DMS53 (cell line): ENCODE measurements at regions not wholly inside any gene's neighbourhood (a gene's known extent, or its start where the extent isn't known, plus 50 kb on each side); places are given as distances from the start of the nearest gene placed in this dataset.
"Not testable (repeated sequence)": the region's sequence is repeated elsewhere in the genome, so short reads cannot be mapped to it uniquely, and the experiment has no call there.

ENCODE experiments used
- DNase-seq: peaks from one replicate; lab custom pipeline; 2025; lab: John Stamatoyannopoulos, UW

DNA sequence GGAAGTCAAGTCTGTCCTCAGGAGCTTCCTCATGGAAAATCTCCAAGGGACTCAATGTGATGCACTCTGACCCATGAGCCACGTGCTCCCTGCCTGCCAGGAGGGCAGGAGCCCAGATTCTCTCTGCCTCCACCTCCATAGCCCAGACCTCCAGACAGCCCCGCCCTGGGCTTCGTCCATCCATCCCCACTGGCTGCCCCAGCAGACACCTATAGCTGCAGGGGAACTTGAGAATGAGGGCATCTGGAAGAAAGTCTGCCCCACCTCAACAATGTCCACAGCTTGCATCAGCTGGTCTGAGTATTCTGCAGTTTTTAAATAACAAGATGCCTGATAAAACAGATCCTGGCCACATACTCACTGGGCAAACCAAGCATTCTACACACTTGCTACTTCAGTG lies 418.8 kb upstream of the SMIM21 start:
- DNase-seq, result no peak

DNA sequence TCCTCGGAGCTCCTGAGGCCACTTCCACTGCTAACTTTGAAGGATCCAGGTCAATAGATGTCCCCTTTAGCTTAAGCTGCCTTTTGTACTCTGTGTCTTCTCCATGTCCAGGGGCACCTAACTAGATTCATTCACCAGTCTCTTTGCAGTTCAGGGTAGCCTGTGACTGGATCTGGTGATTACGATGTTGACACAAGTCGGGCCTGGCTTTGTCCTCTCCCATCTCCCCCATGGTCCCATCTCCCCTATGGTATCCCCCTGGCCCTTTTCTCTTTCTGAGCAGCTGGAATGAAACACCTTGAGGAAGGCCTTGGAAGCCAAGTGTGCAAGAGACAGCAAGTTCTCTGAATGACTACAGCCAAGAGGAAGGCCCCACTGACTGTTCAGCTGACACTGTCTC lies 417.9 kb upstream of the SMIM21 start:
- no peak for DNase-seq

DNA sequence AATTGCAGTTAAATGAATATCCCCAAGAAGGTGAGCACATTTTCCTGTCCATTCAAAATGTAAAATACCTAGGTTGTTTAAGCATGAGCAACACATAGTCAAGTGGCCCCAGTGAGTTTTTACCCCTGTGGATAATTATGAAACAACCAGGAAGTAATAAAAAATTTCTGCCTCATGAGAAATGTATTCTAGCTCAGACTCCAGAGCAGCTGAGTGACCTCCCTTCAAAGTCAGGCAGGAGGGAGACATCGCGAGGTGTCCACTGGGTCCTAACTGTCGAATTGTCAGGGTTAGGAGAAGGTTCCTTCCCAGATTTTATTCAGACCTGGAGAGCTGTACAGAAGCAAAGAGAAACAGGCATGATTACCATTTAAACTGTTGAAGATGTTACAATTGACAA lies 416.6 kb upstream of the SMIM21 start:
- no peak for DNase-seq

DNA sequence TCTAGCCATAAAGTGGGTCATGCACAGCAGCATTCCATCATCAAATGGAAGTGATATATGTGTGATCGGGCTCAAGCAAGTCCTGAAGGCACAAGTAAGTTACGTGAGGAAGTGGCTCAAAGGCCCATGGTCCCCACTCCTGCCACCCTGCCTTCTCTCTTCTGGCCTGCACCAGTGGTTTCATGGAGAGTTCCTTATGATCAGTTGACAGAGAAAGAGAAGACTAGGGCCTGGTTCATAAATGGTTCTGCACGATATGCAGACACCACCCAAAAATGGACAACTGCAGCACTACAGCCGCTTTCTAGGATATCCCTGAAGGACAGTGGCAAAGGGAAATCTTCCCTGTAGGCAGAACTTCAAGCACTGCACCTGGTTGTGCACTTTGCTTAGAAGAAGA lies 412.6 kb upstream of the SMIM21 start:
- no peak for DNase-seq

DNA sequence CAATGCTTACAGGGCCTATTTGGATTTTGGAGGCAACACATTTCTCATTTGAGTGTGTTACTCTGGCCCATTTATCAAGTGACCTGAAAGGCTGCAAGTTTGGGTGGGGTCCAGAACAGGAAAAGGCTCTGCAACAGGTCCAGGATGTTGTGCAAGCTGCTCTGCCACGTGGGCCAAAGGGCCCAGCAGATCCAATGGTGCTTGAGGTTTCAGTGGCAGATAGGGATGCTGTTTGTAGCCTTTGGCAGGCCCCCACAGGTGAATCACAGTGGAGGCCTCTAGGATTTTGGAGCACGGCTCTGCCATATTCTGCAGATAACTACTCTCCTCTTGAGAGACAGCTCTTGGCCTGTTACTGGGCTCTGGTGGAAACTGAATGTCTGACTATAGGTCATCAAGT lies 412.2 kb upstream of the SMIM21 start:
- DNase-seq, result not testable (repeated sequence)

DNA sequence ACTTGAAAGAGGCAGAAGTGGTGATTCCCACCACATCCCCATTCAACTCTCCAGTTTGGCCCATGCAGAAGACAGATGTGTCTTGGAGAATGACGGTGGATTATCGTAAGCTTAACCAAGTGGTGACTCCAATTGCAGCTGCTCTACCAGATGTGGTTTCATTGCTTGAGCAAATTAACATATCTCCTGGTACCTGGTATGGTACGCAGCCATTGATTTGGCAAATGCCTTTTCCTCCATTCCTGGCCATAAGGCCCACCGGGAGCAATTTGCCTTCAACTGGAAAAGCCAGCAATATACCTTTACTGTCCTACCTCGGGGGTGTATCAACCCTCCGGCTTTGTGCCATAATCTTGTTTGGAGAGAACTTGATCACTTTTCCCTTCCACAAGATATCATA lies 411.5 kb upstream of the SMIM21 start:
- DNase-seq, result no peak

DNA sequence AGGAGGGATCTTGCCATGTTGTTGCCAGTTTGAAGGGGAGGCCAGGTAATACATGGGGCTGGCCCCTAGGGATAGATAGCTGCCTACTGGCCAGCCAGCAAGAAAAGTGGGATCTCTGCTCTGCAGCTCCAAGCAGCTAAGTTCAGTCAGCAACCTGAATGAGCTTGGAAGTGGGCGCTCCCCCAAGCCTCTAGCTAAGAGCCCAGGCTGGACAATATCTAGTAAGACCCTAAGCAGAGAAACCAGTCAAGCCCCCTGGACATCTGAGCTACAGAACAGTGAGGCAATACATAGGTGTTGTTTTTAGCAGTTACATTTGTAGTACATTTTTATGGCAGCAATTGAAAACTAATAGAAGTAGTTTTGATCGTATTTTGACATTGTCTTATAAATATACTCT lies 409.8 kb upstream of the SMIM21 start:
- no peak for DNase-seq

DNA sequence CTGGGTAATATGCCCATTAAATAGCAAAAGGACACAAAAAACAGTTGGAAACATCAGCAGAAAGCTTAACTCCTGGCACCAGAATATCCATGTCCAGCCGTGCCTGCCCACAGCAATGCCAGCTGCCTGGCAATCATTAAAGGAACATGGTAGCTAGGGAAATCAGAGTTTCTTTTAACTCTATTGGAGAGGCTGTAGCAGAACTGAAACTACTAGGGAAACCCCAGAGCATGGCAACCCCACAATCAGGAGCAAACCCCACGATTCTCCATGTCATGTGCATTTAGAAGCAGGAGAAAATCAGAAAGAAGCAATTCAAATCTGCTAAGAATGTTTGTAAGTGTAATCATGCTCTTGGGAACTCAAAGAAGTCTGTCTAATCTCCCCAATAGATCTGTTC lies 409.0 kb upstream of the SMIM21 start:
- DNase-seq, result no peak

DNA sequence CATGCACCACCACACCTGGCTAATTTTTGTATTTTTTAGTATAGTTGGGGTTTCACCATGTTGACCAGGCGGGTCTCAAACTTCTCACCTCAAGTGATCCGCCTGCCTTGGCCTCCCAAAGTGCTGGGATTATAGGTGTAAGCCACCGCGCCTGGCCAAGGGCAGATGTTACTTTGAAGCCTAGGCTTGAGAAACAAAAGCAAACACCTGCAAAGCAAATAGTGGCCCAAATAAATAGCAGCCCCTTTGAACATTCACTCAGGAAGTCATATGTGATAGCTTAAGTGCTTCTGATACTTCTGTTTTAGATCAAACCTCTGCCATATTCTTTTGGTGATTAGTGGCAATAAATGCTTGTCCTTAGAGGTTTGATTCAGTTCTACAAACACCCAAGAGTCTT lies 404.5 kb upstream of the SMIM21 start:
- no peak for DNase-seq

DNA sequence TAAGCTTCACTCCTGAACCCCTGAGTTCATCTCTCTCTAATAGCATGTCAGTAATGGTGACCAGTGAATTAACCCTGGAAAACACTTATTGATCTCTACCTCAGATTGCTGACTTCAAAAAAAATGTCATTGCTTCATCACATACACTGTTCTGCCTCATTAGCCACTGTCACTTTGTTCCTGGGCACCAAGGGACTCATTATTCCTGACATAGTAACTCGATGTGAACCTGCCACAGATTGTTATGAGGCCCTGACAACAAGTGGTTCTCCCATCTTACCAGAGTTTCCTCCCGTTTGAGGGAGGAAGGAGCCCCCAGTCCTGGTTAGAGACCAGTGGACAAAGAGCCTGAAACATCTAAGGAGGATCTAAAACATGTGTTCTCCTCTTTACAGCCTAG lies 403.3 kb upstream of the SMIM21 start:
- DNase-seq, result no peak

DNA sequence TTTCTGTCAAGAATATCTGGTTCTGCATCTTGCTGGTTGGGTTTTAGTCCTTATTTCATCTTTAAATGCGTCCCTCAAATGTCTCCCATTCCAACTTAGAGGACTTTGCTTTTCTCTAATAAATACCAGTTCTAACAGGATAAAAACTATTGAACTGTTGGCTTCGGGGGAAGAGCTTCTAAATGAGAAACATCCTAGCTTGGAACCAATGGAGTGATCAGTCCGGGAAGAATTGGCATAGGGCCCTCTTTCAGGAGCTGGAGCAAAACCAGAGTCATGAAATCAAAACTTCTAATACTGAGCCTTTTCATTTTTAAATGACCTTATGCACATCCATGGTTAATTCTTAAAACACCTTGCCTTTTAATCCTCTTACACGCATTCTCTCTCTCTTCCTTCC lies 401.6 kb upstream of the SMIM21 start:
- no peak for DNase-seq

DNA sequence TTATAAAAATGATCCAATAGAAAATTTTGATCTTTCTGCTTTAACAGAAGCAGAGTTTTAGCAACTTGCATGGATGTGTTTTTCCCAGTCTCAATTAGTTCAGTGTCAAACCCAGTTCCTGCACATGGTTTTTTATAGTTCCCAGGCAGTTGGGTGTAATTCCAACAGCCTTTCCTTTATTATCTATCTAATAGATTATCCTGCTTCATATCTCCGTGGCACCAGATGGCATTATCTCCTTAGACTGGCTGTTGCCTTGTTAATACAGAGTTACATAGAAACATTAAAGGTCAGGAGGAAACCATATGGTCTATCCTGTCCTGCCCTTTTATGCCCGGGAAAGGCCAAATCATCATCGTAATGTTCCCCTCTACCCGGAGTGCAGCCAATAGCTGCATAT lies 400.9 kb upstream of the SMIM21 start:
- DNase-seq, result no peak

DNA sequence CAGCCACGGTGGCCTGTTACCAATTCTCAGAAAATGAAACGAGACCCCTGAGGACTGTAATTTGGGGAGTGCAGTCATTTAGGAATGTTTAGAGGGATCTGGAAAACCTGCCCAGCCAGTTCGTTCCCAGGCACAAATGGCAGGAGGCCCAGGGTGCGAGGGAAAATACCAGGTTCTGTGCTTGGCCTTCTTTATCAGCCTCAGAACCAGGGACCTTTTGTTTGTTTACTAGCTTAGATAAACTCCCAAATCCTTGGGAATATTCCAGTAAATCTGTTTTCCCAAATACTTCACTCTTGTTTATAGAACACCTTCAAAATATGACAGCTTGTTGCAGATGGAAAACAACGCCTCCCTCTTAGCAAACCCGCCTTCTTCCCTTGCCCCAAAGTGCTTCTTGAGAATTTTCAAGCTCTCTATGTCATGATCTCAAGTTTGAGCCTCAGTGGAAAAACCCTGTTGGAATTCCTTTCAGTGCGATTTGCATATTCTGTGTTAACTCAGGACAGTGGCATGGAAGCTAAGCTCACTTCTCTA lies 400.3 kb upstream of the SMIM21 start:
- DNase-seq, result no peak

DNA sequence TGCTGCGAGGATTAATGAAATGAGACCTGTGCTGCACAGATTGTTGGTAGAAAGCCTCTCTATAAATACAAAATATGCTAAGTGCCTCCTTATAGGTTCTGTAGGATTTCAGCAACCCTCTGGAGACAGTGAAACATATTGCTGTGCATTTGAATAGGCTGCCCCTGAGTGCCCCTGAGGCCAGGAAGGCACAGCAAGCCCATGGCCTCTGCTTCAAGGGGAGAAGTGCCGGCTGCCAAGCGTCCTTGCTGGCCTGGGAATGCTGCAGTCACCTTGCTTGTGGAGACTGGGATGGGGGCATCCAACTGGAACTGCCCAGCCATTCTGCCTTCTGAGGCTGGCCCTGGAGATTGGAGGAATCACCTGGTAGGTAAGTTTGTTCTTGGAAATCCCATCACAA lies 397.2 kb upstream of the SMIM21 start:
- DNase-seq, result no peak

DNA sequence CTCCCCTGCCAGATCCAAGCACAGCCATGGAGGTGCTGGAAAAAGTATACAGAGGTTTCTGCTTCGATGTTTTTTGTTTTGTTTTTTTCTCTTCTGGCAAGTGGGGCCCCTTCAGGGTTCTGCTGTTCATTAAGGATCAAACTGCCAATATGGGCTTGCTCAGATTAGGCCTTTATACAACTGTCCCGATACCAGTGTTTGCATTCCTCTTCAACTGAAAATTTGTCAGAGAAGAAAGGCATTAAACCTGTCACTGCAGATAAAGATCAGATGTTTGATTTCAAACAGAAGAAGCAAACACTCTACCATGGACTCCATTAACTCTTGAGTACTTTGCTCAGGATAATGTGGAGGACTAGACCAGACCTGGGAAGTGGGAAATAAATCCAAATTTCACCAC lies 396.0 kb upstream of the SMIM21 start:
- no peak for DNase-seq

DNA sequence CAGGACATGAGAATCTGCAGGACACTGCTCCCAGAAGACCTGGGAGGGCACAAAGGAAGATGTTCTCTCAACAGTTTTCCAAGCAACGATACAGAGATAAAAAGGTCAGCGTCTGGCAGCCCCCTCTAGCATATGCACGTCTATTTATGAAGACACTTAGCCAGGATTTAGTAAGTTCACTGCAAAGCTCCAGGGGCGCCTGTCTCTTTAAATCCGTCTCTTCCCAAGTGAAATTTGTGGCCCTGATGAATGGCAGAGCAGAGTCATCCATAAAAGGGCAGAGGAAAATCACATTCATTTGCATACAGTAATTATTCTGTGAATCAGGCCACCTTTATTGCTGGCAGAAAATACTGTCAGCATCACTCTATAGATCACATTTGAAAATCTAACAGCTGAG lies 390.9 kb upstream of the SMIM21 start:
- DNase-seq, result no peak

DNA sequence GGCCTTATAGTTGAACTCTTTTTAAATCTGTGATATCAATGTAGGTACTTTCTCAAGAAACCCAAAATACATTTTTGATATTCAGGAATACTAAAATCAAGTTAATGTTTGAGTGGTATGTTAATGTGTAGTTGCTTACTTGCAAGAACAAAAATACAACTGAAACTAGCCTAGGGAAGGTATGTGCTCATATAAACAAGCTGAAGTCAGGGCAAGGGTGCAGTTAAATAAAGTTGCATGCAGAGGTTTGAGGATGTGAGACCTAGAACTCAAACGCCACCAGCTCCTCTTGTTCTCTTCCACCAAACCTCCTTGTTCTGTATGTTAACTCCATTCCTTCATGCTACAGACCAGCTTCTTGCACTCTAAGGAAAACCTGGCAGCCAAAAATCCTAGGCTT lies 388.3 kb upstream of the SMIM21 start:
- DNase-seq, result no peak

DNA sequence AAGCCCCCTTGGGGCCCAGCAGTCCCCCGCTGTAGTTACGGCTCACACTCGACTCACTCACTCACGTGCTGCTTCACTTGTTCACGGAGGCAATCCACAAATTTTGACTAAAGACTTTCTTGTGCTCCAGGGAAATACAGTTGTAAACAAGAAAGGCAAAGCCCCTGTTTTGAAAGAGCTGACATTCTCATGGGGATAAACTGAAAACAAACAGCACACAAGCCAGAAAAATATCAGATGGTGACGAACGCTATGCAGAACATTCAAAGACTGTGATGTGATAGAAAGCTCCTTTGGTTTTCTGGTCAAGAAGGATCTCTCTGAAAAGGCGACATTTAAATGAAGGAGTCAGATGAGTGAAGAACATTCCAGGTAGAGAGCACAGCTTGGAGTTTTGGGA lies 385.3 kb upstream of the SMIM21 start:
- no peak for DNase-seq

DNA sequence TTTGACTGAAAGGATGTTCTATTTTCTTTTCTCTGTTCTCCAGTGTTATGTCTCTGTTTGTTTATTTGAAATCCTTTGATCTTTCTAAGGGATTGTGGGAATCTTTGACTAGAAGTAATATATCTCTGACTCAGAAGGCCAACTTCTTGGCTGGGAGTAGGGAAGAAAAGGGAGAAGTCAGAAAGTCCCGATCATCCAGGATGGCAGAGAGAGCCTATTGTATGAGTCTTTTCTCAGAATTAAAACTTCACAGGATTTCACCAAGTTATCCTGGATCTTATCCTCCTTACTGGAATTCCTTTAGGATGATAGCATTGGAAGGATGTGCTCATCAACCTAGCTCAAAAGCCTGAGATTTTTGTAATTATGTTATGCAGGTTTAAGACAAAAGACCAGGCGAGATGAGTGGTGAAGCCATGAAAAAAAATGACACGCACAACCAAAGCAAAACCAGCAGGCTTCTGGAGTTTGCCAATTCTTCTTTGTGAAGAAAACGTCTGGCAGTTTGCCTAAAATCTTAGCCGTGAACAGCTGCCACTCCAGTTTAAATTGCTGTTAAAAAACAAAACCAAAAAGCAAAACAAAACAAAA lies 383.6 kb upstream of the SMIM21 start:
- no peak for DNase-seq

DNA sequence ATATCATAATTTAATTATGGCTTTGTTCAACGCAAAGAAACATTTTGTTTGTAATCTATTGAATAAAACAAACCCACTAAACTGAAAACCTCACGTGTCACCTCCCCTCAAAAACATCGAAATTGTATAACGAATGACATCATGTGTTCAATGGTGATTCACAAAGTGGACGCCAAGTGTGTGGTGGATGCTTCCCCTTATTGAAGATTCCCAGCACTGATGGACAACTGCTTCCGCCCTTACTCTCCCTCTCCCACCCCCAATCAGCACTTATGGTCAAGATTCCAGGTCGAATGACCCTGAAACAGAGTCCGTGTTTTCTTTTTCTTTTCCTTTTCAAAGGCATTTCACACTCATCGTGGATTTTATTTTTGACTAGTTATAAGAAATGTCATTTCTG lies 383.0 kb upstream of the SMIM21 start:
- no peak for DNase-seq

DNA sequence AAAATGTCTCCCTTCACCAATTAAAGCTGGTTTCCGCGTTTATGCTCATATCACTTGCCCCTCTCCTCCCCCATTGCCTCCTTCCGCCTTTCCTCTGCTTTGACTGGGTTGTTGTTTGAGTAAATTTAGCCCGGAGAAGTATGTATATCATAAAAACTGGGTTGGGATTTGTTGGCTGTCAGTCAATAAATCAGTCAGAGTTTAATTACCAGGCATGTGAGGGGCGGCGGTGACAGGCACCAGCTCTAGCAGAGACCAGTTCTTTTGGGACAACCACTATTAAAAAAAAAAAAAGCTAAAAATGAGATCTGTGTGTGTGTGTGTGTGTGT lies 382.4 kb upstream of the SMIM21 start:
- DNase-seq, result no peak

DNA sequence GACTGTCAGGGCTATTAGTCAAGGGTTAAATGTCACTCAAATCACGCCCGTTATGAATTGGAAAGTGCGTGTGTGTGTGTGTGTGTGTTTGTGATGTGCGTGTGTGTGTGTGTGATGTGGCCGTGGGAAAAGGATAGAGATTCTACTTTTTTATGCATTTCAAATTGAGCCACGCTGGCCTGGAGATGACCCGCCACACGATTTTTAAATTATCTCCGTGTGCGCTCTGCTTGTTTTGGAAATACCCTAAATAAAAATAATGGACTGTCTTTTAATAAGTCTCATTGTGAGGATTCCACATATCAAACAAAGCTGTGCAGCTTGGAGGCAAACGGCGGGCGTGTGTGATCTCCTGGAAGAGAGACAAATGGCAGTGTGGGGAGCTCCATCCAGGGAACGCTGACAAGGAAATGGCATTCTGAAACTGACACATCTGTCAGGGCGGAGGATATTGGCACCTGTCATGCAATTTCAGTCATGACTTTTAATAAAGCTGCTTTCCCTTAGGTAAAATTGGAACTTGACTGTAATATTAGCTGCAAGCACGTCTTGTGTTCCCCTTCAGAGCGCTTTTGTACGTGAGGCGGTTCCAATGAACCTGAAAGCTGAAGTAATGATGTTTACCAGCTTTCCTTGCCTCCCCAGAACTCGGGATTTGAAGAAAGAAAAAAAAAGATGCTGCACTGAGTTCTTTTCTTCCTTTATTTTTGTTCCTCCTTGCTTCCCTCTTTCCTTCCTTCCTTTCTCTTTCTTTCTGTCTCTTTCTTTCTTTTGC lies 381.8 kb upstream of the SMIM21 start:
- DNase-seq, result no peak

DNA sequence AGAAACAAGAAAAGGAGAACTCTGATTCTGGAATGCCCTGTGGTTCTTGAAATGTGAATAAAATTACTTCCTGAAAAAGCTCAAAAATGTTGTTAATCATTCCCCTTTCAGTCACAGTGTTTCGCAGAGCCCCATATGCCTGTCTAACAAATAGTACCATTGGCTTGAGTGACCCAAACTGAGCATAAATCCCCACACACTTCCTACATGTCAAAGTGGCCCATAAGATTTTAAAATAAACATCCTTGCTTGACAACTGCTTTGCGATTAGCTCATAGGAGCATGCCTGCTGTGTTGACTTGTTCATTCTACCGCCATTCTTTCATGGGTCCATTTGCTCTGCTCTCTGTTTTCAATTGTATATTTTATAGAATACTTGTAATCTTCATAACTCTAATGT lies 377.8 kb upstream of the SMIM21 start:
- no peak for DNase-seq

DNA sequence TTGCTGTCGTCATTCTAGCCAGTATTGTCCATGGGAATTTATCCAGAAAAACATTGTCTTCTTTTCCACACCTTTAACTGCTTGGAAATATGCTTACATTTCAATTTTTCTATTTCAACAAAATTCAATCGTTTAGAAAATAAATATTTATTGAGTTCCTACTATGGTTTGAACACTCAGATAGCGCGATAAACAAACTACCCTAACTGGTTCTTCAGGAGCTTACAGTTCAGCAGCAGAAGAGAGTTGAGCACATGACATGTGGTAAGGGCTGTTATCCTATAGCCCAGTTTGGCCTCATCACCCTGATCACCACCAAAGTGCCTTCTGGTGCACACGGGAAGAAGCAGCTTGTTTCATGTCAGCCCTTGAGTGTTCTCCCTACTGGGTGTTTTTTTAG lies 375.2 kb upstream of the SMIM21 start:
- DNase-seq, result no peak
